ENCODE measurements at regions not wholly inside any gene's neighbourhood (a gene's known extent, or its start where the extent isn't known, plus 50 kb on each side); places are given as distances from the start of the nearest gene placed in this dataset.

GRCh38 chr18:41458376-41458775 is 496.7 kb upstream of the PIK3C3 start:
- no peak for DNase-seq (ENCODE audit: low read depth)

- no peak for DNase-seq (ENCODE audit: low read depth)
These were observed 497.2 kb upstream of the PIK3C3 start for GRCh38 chr18:41457765-41458326.

- no peak for DNase-seq (ENCODE audit: low read depth)
These were observed 498.2 kb upstream of the PIK3C3 start for GRCh38 chr18:41456831-41457230.

- DNase-seq (ENCODE audit: low read depth): no peak
These were observed 505.4 kb upstream of the PIK3C3 start for GRCh38 chr18:41449612-41450011.

- no peak for DNase-seq (ENCODE audit: low read depth)
These were observed 510.1 kb upstream of the PIK3C3 start for GRCh38 chr18:41444943-41445342.

- DNase-seq (ENCODE audit: low read depth): no peak
These were observed 518.3 kb upstream of the PIK3C3 start for GRCh38 chr18:41436772-41437171.

GRCh38 chr18:41418598-41418997 is 536.4 kb upstream of the PIK3C3 start:
- DNase-seq (ENCODE audit: low read depth): no peak

- no peak for DNase-seq (ENCODE audit: low read depth)
These were observed 539.0 kb upstream of the PIK3C3 start for GRCh38 chr18:41416044-41416443.

GRCh38 chr18:41410006-41410405 is 545.0 kb upstream of the PIK3C3 start:
- no peak for DNase-seq (ENCODE audit: low read depth)

GRCh38 chr18:41406834-41407233 is 548.2 kb upstream of the PIK3C3 start:
- DNase-seq (ENCODE audit: low read depth): no peak

GRCh38 chr18:41396861-41397260 is 558.2 kb upstream of the PIK3C3 start:
- DNase-seq (ENCODE audit: low read depth): no peak

- no peak for DNase-seq (ENCODE audit: low read depth)
These were observed 558.8 kb upstream of the PIK3C3 start for GRCh38 chr18:41396211-41396610.

GRCh38 chr18:41395695-41396094 is 559.3 kb upstream of the PIK3C3 start:
- no peak for DNase-seq (ENCODE audit: low read depth)

GRCh38 chr18:41391616-41392595 is 563.1 kb upstream of the PIK3C3 start:
- DNase-seq (ENCODE audit: low read depth): no peak

- no peak for DNase-seq (ENCODE audit: low read depth)
These were observed 564.7 kb upstream of the PIK3C3 start for GRCh38 chr18:41390309-41390708.

- DNase-seq (ENCODE audit: low read depth): no peak
These were observed 576.4 kb upstream of the PIK3C3 start for GRCh38 chr18:41378598-41378997.

GRCh38 chr18:41373612-41374011 is 581.4 kb upstream of the PIK3C3 start:
- DNase-seq (ENCODE audit: low read depth): no peak

- no peak for DNase-seq (ENCODE audit: low read depth)
These were observed 582.9 kb upstream of the PIK3C3 start for GRCh38 chr18:41372046-41372665.

GRCh38 chr18:41371156-41372045 is 583.6 kb upstream of the PIK3C3 start:
- no peak for DNase-seq (ENCODE audit: low read depth)

GRCh38 chr18:41370740-41371139 is 584.3 kb upstream of the PIK3C3 start:
- no peak for DNase-seq (ENCODE audit: low read depth)

GRCh38 chr18:41357708-41358107 is 597.3 kb upstream of the PIK3C3 start:
- DNase-seq (ENCODE audit: low read depth): no peak
